ENCODE measurements at regions not wholly inside any gene's neighbourhood (a gene's known extent, or its start where the extent isn't known, plus 50 kb on each side); places are given as distances from the start of the nearest gene placed in this dataset.

GRCh38 chr2:128710729-128711128, 392.1 kb upstream of the HS6ST1 start:
- DNase-seq (ENCODE audit: low read depth in 1 of 2, low spot score in 1 of 2) = peak; percentile 80 to 88

DNA sequence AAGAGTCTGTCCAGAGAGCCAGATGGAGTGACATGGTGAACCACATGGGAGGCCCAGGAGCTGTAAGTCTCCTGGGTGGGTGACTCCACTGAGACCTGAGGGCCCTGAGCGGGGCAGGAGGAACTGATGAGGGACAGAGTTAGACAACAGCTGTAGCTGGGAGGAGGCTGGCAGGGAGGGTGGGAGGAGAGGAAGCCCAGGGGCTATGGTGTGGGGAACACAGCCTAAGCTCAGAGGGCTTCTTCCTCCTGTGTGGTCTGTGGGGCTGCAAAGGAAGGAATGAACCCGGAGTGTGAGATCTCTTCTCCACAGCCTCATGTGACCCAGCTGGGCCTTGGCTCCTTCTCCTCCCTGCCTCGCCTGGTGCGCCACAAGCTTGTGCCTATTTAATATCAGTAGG, 395.6 kb upstream of the HS6ST1 start:
- Histone ChIP-seq H3K27me3 (ENCODE audit: insufficient read depth, poor library complexity, severe bottlenecking) (no peaks in the 10 kb centered on the region), H3K27ac (replicated peaks) (peak overlapping the region; percentile 40), H3K4me3 (replicated peaks; ENCODE audit: insufficient read depth, low read length) (no peak overlapping the region)
- DNase-seq (ENCODE audit: low read depth in 1 of 2, low spot score in 1 of 2) = peak; percentile 58 to 88
- TF ChIP-seq GABPA (IDR thresholded peaks at IDR 0.05; ENCODE audit: low read depth) (peak; percentile 45), SPI1 (IDR thresholded peaks at IDR 0.05; ENCODE audit: borderline replicate concordance, low read depth) (peak; percentile 65; the same call in 1 of the 2 replicates), CTCF (IDR thresholded peaks at IDR 0.05; ENCODE audit: insufficient read depth, low read length) (no peak), REST (IDR thresholded peaks at IDR 0.05; ENCODE audit: insufficient replicate concordance, low read depth) (no peak), POLR2AphosphoS5 (IDR thresholded peaks at IDR 0.05; ENCODE audit: low read depth) (peak; percentile 75)

More at GRCh38 chr2:128710729-128711128, 392.1 kb upstream of the HS6ST1 start:
- Histone ChIP-seq H3K4me3 (replicated peaks; ENCODE audit: insufficient read depth, low read length) (no peak overlapping the region), H3K27me3 (ENCODE audit: insufficient read depth, poor library complexity, severe bottlenecking) (no peaks in the 10 kb centered on the region), H3K27ac (replicated peaks) (peak overlapping the region; percentile 97)
- TF ChIP-seq REST (IDR thresholded peaks at IDR 0.05; ENCODE audit: insufficient replicate concordance, low read depth) (no peak), POLR2AphosphoS5 (IDR thresholded peaks at IDR 0.05; ENCODE audit: low read depth) (peak; percentile 71), SPI1 (IDR thresholded peaks at IDR 0.05; ENCODE audit: borderline replicate concordance, low read depth) (peak; percentile 91)

- H3K27me3 ChIP-seq (ENCODE audit: insufficient read depth, poor library complexity, severe bottlenecking) = no peaks in the 10 kb centered on the region
- H3K27ac ChIP-seq (replicated peaks) = peak overlapping the region; percentile 40
- peak in 1 of 2 experiments; percentile 33 for DNase-seq (ENCODE audit: low read depth in 1 of 2, low spot score in 1 of 2)
- no peak overlapping the region for H3K4me3 ChIP-seq (replicated peaks; ENCODE audit: insufficient read depth, low read length)
- no peak for TF ChIP-seq GABPA (IDR thresholded peaks at IDR 0.05; ENCODE audit: low read depth)
- TF ChIP-seq REST (IDR thresholded peaks at IDR 0.05; ENCODE audit: insufficient replicate concordance, low read depth) = no peak
Measured at GRCh38 chr2:128714851-128715312, 396.2 kb upstream of the HS6ST1 start.

DNA sequence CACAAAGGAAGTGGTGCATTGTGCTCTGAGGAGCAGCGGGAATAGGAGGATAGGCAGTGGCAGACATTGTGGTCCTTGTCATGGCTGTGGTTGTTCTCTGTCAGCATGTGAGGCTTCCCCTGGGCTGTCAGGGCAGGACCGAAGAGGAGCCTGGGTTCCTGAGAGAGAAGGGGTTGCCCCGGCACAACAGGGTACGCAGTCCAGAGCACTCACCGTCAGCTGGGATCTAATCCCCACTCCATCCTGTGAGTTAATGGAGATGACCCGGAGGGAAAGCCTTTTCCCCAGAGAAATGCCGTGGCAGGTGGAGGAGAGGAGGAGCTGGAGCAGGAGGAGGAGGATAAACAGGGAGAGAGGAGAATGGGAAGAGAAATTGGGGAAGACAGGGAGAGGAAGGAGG, 396.7 kb upstream of the HS6ST1 start:
- H3K4me3 ChIP-seq (replicated peaks; ENCODE audit: insufficient read depth, low read length) = no peak overlapping the region
- no peak overlapping the region for H3K27ac ChIP-seq (replicated peaks)
- no peaks in the 10 kb centered on the region for H3K27me3 ChIP-seq (ENCODE audit: insufficient read depth, poor library complexity, severe bottlenecking)
- no peak for DNase-seq (ENCODE audit: low read depth in 1 of 2, low spot score in 1 of 2)
- TF ChIP-seq GABPA (IDR thresholded peaks at IDR 0.05; ENCODE audit: low read depth) = no peak
- TF ChIP-seq SPI1 (IDR thresholded peaks at IDR 0.05; ENCODE audit: borderline replicate concordance, low read depth) = no peak
- TF ChIP-seq CTCF (IDR thresholded peaks at IDR 0.05; ENCODE audit: insufficient read depth, low read length) = no peak
- TF ChIP-seq REST (IDR thresholded peaks at IDR 0.05; ENCODE audit: insufficient replicate concordance, low read depth) = no peak
- no peak for TF ChIP-seq POLR2AphosphoS5 (IDR thresholded peaks at IDR 0.05; ENCODE audit: low read depth)

Measured in HL-60 (cell line).